NK-92 treated with Interleukin-12 subunit alpha and Interleukin-12 subunit beta, amount 100 ng/mL, for 24 hours (cell line): ENCODE measurements at regions not wholly inside any gene's neighbourhood (a gene's known extent, or its start where the extent isn't known, plus 50 kb on each side); places are given as distances from the start of the nearest gene placed in this dataset.

Source experiments
- DNase-seq: peaks from one replicate; lab custom pipeline; 2025; lab: John Stamatoyannopoulos, UW

- DNase-seq, result no peak
Measured at GRCh38 chr7:25633426-25634036, 405.2 kb upstream of the NPVF start.

GRCh38 chr7:25636168-25636567 lies 407.9 kb upstream of the NPVF start:
- no peak for DNase-seq

GRCh38 chr7:25636871-25637283 lies 408.6 kb upstream of the NPVF start:
- no peak for DNase-seq

GRCh38 chr7:25638068-25638467 lies 409.8 kb upstream of the NPVF start:
- DNase-seq, result no peak

GRCh38 chr7:25638590-25639244 lies 410.4 kb upstream of the NPVF start:
- no peak for DNase-seq

- no peak for DNase-seq
Measured at GRCh38 chr7:25642849-25643248, 414.6 kb upstream of the NPVF start.

GRCh38 chr7:25643286-25643685 lies 415.0 kb upstream of the NPVF start:
- DNase-seq, result no peak

GRCh38 chr7:25643770-25644394 lies 415.6 kb upstream of the NPVF start:
- no peak for DNase-seq

- DNase-seq, result no peak
Measured at GRCh38 chr7:25646726-25647413, 418.6 kb upstream of the NPVF start.

- DNase-seq, result no peak
Measured at GRCh38 chr7:25647872-25648271, 419.6 kb upstream of the NPVF start.

- DNase-seq, result no peak
Measured at GRCh38 chr7:25652366-25652765, 424.1 kb upstream of the NPVF start.

GRCh38 chr7:25653384-25653783 lies 425.1 kb upstream of the NPVF start:
- DNase-seq, result no peak

- no peak for DNase-seq
Measured at GRCh38 chr7:25656071-25656470, 427.8 kb upstream of the NPVF start.

GRCh38 chr7:25656581-25657026 lies 428.3 kb upstream of the NPVF start:
- no peak for DNase-seq

- DNase-seq, result no peak
Measured at GRCh38 chr7:25658375-25658774, 430.1 kb upstream of the NPVF start.

- no peak for DNase-seq
Measured at GRCh38 chr7:25659841-25660240, 431.6 kb upstream of the NPVF start.

GRCh38 chr7:25662841-25663800 lies 434.8 kb upstream of the NPVF start:
- DNase-seq, result no peak

GRCh38 chr7:25663877-25664276 lies 435.6 kb upstream of the NPVF start:
- DNase-seq, result no peak

- no peak for DNase-seq
Measured at GRCh38 chr7:25664593-25664992, 436.3 kb upstream of the NPVF start.

GRCh38 chr7:25665374-25665773 lies 437.1 kb upstream of the NPVF start:
- DNase-seq, result no peak

- no peak for DNase-seq
Measured at GRCh38 chr7:25665903-25666670, 437.8 kb upstream of the NPVF start.
